WTC11 (cell line): ENCODE measurements at regions not wholly inside any gene's neighbourhood (a gene's known extent, or its start where the extent isn't known, plus 50 kb on each side); places are given as distances from the start of the nearest gene placed in this dataset.

ENCODE experiments used
- ATAC-seq: fragments of 200-7000 bp; cut with Tn5 transposase; 2 replicates; pipeline ENCODE4 v1.10.0; 2021; ENCODE audit warnings: mild to moderate bottlenecking, moderate library complexity
- CTCF ChIA-PET: fragments of 300-600 bp; sonication (Branson Sonifier 250); formaldehyde crosslinking; loops from one replicate; lab custom pipeline; 2021; ENCODE audit warnings: antibody characterized with exemption; lab: Charles Lee
- POLR2A ChIA-PET: fragments of 350-600 bp; sonication (Branson Sonifier 250); formaldehyde crosslinking; loops from one replicate; lab custom pipeline; 2021; ENCODE audit warnings: antibody characterized with exemption; lab: Charles Lee
- DNase-seq: peaks from one replicate; pipeline ENCODE4 v3.0.0; 2021; ENCODE audit warnings: low spot score
- H3K27ac Mint-ChIP-seq: 2 replicates; pipeline ENCODE4 v1.8.0; 2021; ENCODE audit warnings: mixed read lengths
- H3K27me3 Mint-ChIP-seq: 2 replicates; pipeline ENCODE4 v1.8.0; 2021; ENCODE audit warnings: low read depth, mild to moderate bottlenecking, moderate library complexity, mixed read lengths
- H3K36me3 Mint-ChIP-seq: 2 replicates; pipeline ENCODE4 v1.8.0; 2021; ENCODE audit warnings: mixed read lengths
- H3K4me1 Mint-ChIP-seq: 2 replicates; pipeline ENCODE4 v1.8.0; 2022; ENCODE audit warnings: mixed read lengths
- H3K4me3 Mint-ChIP-seq: 2 replicates; pipeline ENCODE4 v1.8.0; 2021; ENCODE audit warnings: mild to moderate bottlenecking, moderate library complexity, mixed read lengths
- H3K9me3 Mint-ChIP-seq: 2 replicates; pipeline ENCODE4 v1.8.0; 2021; ENCODE audit warnings: mixed read lengths
- CREM ChIP-seq: sonication (generic); formaldehyde crosslinking; IDR thresholded peaks from 2 replicates; pipeline ENCODE4 v1.8.1; 2022; ENCODE audit warnings: mild to moderate bottlenecking, missing genetic modification reagents, moderate library complexity
- GRHL2 ChIP-seq: fragments of 250-450 bp; sonication (Bioruptor Pico); IDR thresholded peaks from 2 replicates; pipeline ENCODE4 v1.8.0; 2022; ENCODE audit warnings: mild to moderate bottlenecking, moderate library complexity; ENCODE audit not compliant: insufficient replicate concordance, severe bottlenecking
- GTF2I ChIP-seq: fragments of 250-450 bp; sonication (Bioruptor Pico); conservative IDR thresholded peaks from 2 replicates; pipeline ENCODE4 v1.4.0; 2021; ENCODE audit warnings: mild to moderate bottlenecking
- HMGA2 ChIP-seq: fragments of 250-450 bp; sonication (Bioruptor Pico); IDR thresholded peaks from 2 replicates; pipeline ENCODE4 v1.4.0; 2021; ENCODE audit warnings: mild to moderate bottlenecking, moderate library complexity
- NFATC4 ChIP-seq: fragments of 250-450 bp; sonication (Bioruptor Pico); IDR thresholded peaks from 2 replicates; pipeline ENCODE4 v1.9.0; 2021; ENCODE audit warnings: mild to moderate bottlenecking
- NFE2L1 ChIP-seq: sonication (generic); formaldehyde crosslinking; IDR thresholded peaks from 2 replicates; pipeline ENCODE4 v1.8.1; 2023; ENCODE audit warnings: missing genetic modification reagents
- NR2C2 ChIP-seq: sonication (generic); formaldehyde crosslinking; IDR thresholded peaks from 2 replicates; pipeline ENCODE4 v1.8.0; 2022; ENCODE audit warnings: mild to moderate bottlenecking, missing genetic modification reagents
- SMAD3 ChIP-seq: sonication (generic); formaldehyde crosslinking; IDR thresholded peaks from 2 replicates; pipeline ENCODE4 v1.8.0; 2022; ENCODE audit warnings: missing genetic modification reagents, mild to moderate bottlenecking, borderline replicate concordance
- TF ChIP-seq, protein P1 (sequence below): sonication (generic); formaldehyde crosslinking; IDR thresholded peaks from 2 replicates; pipeline ENCODE4 v1.8.1; 2023; ENCODE audit warnings: mild to moderate bottlenecking, missing genetic modification reagents, borderline replicate concordance
- TF ChIP-seq, protein P2 (sequence below): fragments of 200-600 bp; IDR thresholded peaks from 2 replicates; pipeline ENCODE4 v1.8.0; 2022; ENCODE audit warnings: antibody characterized with exemption
- TF ChIP-seq, protein P3 (sequence below): fragments of 250-450 bp; sonication (Bioruptor Pico); IDR thresholded peaks from 2 replicates; pipeline ENCODE4 v1.8.0; 2021; ENCODE audit warnings: mild to moderate bottlenecking
- TF ChIP-seq, protein P4 (sequence below): fragments of 250-450 bp; sonication (Bioruptor Pico); conservative IDR thresholded peaks from 2 replicates; pipeline ENCODE4 v1.9.0; 2021; ENCODE audit warnings: mild to moderate bottlenecking
- TF ChIP-seq, protein P5 (sequence below): sonication (generic); formaldehyde crosslinking; IDR thresholded peaks from 2 replicates; pipeline ENCODE4 v1.8.1; 2023; ENCODE audit warnings: mild to moderate bottlenecking, missing genetic modification reagents, moderate library complexity
- TF ChIP-seq, protein P6 (sequence below): sonication (generic); formaldehyde crosslinking; IDR thresholded peaks from 2 replicates; pipeline ENCODE4 v1.8.1; 2022; ENCODE audit warnings: mild to moderate bottlenecking, moderate library complexity, missing genetic modification reagents

DNA sequence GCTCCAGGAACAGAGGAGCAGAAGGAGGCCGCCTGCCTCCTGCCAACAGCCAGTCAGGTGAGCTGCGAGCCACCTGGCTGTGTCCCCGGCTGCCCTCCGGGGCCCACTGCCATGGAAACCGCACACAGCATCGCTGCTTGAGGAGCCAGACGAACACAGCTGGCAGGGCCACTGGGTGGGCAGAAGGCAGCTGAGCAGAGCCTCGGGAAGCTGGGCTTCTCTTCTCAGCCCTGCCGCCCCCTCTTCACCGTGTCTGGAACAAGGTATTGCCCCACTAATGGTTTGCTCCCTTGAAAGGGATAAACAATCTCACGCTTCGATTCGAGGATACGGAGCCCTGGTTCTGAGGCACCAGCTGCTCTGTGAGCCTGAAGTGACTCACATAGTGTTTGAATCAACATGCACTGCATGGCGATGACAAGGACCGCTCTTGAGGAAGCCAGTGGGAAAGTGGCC is 63.7 kb upstream of the RUFY1 start:
- Mint-ChIP-seq H3K4me3 (no peak overlapping the region), H3K27me3 (no peaks in the 10 kb centered on the region), H3K4me1 (no peaks in the 10 kb centered on the region), H3K36me3 (no peaks in the 10 kb centered on the region), H3K27ac (no peak overlapping the region), H3K9me3 (peaks cover 16% of the 10 kb centered on the region)
- no peak for ATAC-seq
- POLR2A ChIA-PET, result no interaction called here
- CTCF ChIA-PET, result no interaction called here
- DNase-seq, result no peak
- TF ChIP-seq NFATC4 (CRISPR knock-in tag), result no peak
- TF ChIP-seq NFE2L1 (CRISPR knock-in tag), result no peak
- TF ChIP-seq NR2C2, result no peak
- no peak for TF ChIP-seq GRHL2
- TF ChIP-seq, protein P1, sequence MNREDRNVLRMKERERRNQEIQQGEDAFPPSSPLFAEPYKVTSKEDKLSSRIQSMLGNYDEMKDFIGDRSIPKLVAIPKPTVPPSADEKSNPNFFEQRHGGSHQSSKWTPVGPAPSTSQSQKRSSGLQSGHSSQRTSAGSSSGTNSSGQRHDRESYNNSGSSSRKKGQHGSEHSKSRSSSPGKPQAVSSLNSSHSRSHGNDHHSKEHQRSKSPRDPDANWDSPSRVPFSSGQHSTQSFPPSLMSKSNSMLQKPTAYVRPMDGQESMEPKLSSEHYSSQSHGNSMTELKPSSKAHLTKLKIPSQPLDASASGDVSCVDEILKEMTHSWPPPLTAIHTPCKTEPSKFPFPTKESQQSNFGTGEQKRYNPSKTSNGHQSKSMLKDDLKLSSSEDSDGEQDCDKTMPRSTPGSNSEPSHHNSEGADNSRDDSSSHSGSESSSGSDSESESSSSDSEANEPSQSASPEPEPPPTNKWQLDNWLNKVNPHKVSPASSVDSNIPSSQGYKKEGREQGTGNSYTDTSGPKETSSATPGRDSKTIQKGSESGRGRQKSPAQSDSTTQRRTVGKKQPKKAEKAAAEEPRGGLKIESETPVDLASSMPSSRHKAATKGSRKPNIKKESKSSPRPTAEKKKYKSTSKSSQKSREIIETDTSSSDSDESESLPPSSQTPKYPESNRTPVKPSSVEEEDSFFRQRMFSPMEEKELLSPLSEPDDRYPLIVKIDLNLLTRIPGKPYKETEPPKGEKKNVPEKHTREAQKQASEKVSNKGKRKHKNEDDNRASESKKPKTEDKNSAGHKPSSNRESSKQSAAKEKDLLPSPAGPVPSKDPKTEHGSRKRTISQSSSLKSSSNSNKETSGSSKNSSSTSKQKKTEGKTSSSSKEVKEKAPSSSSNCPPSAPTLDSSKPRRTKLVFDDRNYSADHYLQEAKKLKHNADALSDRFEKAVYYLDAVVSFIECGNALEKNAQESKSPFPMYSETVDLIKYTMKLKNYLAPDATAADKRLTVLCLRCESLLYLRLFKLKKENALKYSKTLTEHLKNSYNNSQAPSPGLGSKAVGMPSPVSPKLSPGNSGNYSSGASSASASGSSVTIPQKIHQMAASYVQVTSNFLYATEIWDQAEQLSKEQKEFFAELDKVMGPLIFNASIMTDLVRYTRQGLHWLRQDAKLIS, result no peak
- TF ChIP-seq, protein P2, sequence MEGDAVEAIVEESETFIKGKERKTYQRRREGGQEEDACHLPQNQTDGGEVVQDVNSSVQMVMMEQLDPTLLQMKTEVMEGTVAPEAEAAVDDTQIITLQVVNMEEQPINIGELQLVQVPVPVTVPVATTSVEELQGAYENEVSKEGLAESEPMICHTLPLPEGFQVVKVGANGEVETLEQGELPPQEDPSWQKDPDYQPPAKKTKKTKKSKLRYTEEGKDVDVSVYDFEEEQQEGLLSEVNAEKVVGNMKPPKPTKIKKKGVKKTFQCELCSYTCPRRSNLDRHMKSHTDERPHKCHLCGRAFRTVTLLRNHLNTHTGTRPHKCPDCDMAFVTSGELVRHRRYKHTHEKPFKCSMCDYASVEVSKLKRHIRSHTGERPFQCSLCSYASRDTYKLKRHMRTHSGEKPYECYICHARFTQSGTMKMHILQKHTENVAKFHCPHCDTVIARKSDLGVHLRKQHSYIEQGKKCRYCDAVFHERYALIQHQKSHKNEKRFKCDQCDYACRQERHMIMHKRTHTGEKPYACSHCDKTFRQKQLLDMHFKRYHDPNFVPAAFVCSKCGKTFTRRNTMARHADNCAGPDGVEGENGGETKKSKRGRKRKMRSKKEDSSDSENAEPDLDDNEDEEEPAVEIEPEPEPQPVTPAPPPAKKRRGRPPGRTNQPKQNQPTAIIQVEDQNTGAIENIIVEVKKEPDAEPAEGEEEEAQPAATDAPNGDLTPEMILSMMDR, result no peak
- TF ChIP-seq, protein P3, sequence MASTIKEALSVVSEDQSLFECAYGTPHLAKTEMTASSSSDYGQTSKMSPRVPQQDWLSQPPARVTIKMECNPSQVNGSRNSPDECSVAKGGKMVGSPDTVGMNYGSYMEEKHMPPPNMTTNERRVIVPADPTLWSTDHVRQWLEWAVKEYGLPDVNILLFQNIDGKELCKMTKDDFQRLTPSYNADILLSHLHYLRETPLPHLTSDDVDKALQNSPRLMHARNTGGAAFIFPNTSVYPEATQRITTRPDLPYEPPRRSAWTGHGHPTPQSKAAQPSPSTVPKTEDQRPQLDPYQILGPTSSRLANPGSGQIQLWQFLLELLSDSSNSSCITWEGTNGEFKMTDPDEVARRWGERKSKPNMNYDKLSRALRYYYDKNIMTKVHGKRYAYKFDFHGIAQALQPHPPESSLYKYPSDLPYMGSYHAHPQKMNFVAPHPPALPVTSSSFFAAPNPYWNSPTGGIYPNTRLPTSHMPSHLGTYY, result no peak
- TF ChIP-seq, protein P4, sequence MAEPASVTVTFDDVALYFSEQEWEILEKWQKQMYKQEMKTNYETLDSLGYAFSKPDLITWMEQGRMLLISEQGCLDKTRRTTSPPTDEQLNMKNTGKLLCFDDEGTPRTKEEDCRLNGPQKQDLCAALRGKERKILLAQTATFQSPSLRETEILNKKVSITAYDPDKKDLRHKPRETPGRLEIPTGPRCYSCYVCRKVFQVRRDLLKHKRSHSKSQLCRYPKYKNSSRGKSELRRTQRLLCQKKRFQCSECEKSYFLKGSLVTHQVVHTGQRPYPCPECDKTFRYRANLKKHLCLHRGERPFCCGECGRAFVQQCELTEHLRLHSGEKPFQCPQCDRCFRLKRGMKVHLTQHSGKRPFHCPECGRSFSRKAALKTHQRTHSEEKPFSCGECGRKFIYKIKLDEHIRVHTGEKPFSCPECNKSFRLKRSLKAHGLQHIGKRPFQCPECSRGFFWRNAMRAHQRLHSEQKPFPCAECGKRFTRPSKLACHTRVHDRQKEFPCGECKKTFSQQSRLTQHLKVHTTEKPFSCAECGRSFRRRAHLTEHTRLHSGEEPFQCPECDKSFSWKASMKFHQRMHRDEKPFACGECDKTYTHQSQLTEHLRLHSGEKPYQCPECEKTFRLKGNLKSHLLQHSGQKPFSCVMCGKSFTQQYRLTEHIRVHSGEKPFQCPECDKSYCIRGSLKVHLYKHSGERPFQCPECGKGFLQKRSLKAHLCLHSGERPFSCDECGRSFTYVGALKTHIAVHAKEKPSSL (CRISPR knock-in tag), result no peak
- TF ChIP-seq, protein P5, sequence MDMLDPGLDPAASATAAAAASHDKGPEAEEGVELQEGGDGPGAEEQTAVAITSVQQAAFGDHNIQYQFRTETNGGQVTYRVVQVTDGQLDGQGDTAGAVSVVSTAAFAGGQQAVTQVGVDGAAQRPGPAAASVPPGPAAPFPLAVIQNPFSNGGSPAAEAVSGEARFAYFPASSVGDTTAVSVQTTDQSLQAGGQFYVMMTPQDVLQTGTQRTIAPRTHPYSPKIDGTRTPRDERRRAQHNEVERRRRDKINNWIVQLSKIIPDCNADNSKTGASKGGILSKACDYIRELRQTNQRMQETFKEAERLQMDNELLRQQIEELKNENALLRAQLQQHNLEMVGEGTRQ (CRISPR knock-in tag), result no peak

DNA sequence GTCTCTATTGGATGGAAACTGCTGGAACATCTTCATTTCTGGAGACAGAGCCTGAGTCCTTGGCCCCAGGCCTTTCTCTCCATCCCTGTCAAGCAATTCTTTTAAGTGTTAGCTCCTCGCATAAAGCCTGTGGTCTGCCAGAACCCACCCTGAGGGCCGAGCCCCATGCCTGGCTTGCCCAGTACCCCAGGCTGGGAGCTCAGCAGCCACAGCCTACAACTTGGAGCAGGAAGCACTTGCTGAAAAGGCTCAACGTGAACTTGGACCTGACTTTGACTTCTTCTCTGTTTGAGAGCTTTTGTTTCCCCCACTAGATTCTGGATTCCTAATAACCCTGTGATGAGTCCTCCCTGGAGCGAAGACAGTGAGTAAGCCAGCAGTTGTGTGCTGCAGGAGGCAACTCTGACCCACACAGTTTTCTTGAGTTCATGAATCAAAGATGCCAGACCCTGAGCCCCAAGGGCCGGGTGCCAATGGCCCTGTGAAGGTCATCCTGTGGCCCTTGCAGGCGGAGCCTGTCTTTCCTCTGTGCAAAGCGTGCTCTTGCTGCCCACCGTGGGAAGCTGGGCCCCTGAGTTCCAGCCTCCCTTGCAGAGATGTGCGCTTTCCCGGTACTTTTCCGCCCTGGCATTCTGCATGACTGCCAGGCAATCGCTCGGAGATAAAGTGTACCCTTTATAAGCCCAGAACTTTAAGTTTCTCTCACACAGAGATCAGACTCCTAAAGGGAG is 64.3 kb upstream of the RUFY1 start:
- ATAC-seq, result no peak
- H3K27ac Mint-ChIP-seq, result no peak overlapping the region
- TF ChIP-seq SMAD3 (CRISPR knock-in tag) (no peak), HMGA2 (CRISPR knock-in tag) (no peak), CREM (no peak), NFE2L1 (CRISPR knock-in tag) (no peak), GTF2I (CRISPR knock-in tag) (no peak)
- TF ChIP-seq, protein P1, result no peak
- TF ChIP-seq, protein P6, sequence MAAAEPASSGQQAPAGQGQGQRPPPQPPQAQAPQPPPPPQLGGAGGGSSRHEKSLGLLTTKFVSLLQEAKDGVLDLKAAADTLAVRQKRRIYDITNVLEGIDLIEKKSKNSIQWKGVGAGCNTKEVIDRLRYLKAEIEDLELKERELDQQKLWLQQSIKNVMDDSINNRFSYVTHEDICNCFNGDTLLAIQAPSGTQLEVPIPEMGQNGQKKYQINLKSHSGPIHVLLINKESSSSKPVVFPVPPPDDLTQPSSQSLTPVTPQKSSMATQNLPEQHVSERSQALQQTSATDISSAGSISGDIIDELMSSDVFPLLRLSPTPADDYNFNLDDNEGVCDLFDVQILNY (CRISPR knock-in tag), result no peak
- H3K27me3 Mint-ChIP-seq, result no peaks in the 10 kb centered on the region
- peaks cover under 1% of the 10 kb centered on the region; the same call in 1 of the 2 replicates for H3K36me3 Mint-ChIP-seq
- ChIA-PET POLR2A (no interaction called here), CTCF (no interaction called here)
- H3K4me3 Mint-ChIP-seq, result no peak overlapping the region
- H3K9me3 Mint-ChIP-seq, result peaks cover 17% of the 10 kb centered on the region
- H3K4me1 Mint-ChIP-seq, result no peaks in the 10 kb centered on the region
- no peak for DNase-seq
